Naive thymus-derived CD8-positive, alpha-beta T cell (primary cell): ENCODE measurements at regions not wholly inside any gene's neighbourhood (a gene's known extent, or its start where the extent isn't known, plus 50 kb on each side); places are given as distances from the start of the nearest gene placed in this dataset.

Source experiments
- ATAC-seq, 2 donors: fragments of 150-1000 bp; cut with Tn5 transposase in 1 of 2; sonication (Bioruptor Pico), chemical (Tn5 transposase) in 1 of 2; 1 replicate in 1 of 2; 2 replicates in 1 of 2; pipeline ENCODE4 v1.10.0; 2021; ENCODE audit warnings: mild to moderate bottlenecking in 2 of 2, moderate library complexity in 2 of 2
- POLR2A ChIA-PET: fragments of 350-600 bp; sonication (Branson Sonifier 250); formaldehyde crosslinking; loops from one replicate; lab custom pipeline; 2021; ENCODE audit warnings: antibody characterized with exemption; lab: Charles Lee
- DNase-seq, 10 donors: peaks; one replicate each; pipeline versions ENCODE4 v3.0.0 to v3.0.0-alpha.2; 2020 to 2022
- H3K27ac Mint-ChIP-seq, 10 donors: one replicate each; pipeline ENCODE4 v1.8.0; 2020 to 2022; ENCODE audit warnings: mild to moderate bottlenecking in 10 of 10, mixed read lengths in 10 of 10, moderate library complexity in 4 of 10, inconsistent platforms in 1 of 10
- H3K27me3 Mint-ChIP-seq, 5 donors: one replicate each; pipeline ENCODE4 v1.8.0; 2021 to 2022; ENCODE audit warnings: mixed read lengths in 5 of 5
- H3K36me3 Mint-ChIP-seq, 3 donors: one replicate each; pipeline ENCODE4 v1.8.0; 2020 to 2022; ENCODE audit warnings: mixed read lengths in 3 of 3, mild to moderate bottlenecking in 2 of 3, inconsistent platforms in 1 of 3
- H3K4me1 Mint-ChIP-seq, 4 donors: one replicate each; pipeline ENCODE4 v1.8.0; 2021 to 2022; ENCODE audit warnings: mixed read lengths in 4 of 4
- H3K4me3 Mint-ChIP-seq, 10 donors: one replicate each; pipeline ENCODE4 v1.8.0; 2020 to 2022; ENCODE audit warnings: mild to moderate bottlenecking in 10 of 10, mixed read lengths in 10 of 10, moderate library complexity in 6 of 10, inconsistent platforms in 1 of 10
- H3K9me3 Mint-ChIP-seq, 9 donors: one replicate each; pipeline ENCODE4 v1.8.0; 2020 to 2022; ENCODE audit warnings: mixed read lengths in 9 of 9, mild to moderate bottlenecking in 3 of 9, inconsistent platforms in 1 of 9, moderate library complexity in 1 of 9

DNA sequence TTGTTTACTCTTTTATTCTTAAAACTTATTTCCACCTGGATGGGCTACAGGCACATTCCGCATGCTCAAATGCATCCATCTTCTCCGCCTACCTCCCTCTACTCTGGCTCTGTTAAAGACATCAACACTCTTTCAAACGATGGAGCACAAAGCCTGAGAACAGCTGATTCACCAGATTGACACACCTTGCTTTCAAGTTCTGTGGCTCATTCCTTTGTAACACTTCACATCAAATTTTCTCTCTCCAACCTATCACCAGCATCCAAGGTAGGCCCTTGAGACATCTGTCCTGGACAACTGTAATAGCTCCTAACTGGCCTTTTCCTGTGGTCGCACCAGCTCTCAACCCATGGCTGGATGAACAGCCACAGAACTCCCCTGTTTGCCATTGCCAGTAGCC, 274.5 kb downstream of the BCL11A start:
- no peak overlapping the region for H3K27ac Mint-ChIP-seq
- H3K36me3 Mint-ChIP-seq, result peaks cover 0 to 9% (median 0%) of the 10 kb centered on the region in 3 donors
- peaks cover 0 to 10% (median 0%) of the 10 kb centered on the region in 5 donors for H3K27me3 Mint-ChIP-seq
- POLR2A ChIA-PET, result no interaction called here
- no peak for ATAC-seq
- no peaks in the 10 kb centered on the region for H3K4me1 Mint-ChIP-seq
- H3K9me3 Mint-ChIP-seq, result peaks cover 0 to 8% (median 0%) of the 10 kb centered on the region in 9 donors
- H3K4me3 Mint-ChIP-seq, result no peak overlapping the region
- DNase-seq, result no peak

DNA sequence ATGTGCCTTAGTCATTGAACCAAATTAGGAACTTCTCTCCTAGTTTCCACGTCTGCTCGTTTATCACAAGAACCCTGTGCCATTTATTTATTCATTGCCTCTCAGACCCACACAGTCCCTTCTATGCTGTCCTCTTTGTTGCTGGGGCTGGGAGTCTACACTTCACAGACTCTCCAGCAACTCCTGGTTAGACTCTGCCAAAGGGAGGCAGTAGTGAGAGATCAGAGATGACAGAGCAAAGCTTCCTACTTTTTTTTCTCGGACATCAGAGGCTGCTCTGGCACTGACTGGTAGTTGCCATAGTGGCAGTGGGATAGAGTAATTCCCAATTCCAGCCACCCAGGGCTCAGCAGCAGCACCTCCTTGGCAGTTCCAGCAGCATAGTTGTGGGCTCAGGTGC, 277.5 kb downstream of the BCL11A start:
- peaks cover 0 to 9% (median 0%) of the 10 kb centered on the region in 3 donors for H3K36me3 Mint-ChIP-seq
- POLR2A ChIA-PET, result no interaction called here
- peaks cover 0 to 10% (median 0%) of the 10 kb centered on the region in 5 donors for H3K27me3 Mint-ChIP-seq
- H3K27ac Mint-ChIP-seq, result no peak overlapping the region
- ATAC-seq (no peak), DNase-seq (no peak)
- H3K9me3 Mint-ChIP-seq, result peaks cover 0 to 8% (median 0%) of the 10 kb centered on the region in 9 donors
- no peak overlapping the region for H3K4me3 Mint-ChIP-seq
- no peaks in the 10 kb centered on the region for H3K4me1 Mint-ChIP-seq

DNA sequence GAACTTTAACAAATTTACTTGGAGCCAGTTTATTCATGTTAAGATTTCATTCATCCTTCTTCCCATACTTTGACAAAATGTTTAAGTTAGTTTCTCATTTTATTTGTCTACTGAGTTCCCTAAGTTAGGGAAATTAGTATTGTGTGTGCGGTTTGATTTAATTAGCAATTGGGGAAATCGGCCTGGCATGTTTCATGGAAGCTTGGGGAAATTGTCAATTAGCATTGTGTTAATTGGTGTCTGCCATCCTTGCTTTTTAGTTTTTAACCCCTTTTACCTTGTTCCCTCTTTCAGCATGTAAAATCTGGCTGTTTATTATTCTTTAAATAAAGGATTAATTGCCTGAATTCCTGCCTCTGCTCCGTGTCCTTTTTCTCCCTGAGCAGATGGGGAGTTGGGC, 279.6 kb downstream of the BCL11A start:
- Mint-ChIP-seq H3K36me3 (peaks cover 0 to 9% (median 0%) of the 10 kb centered on the region in 3 donors), H3K4me3 (no peak overlapping the region), H3K4me1 (no peaks in the 10 kb centered on the region), H3K27me3 (peaks cover 0 to 10% (median 0%) of the 10 kb centered on the region in 5 donors), H3K9me3 (peaks cover 0 to 8% (median 0%) of the 10 kb centered on the region in 9 donors), H3K27ac (no peak overlapping the region)
- DNase-seq (no peak), ATAC-seq (no peak)
- POLR2A ChIA-PET, result no interaction called here

DNA sequence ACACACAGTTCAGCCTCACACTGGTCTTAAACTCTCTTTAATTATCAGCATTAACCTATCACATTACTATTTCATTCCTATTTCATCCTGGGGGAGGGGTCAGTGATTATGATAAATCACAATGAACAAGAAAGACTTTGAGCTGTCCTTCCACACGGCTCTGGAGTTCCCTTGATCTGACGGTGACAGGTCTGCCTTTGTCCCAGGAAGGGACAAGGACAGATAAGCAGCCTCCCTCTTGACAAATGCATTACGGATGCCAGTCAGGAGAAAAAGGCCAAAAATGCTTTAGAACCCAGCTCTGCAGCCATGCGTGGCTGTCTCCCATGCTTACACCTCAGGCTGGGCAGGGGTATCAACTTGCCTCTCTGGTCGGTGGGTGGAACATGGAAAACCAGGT, 281.7 kb downstream of the BCL11A start:
- Mint-ChIP-seq H3K27me3 (peaks cover 0 to 9% (median 0%) of the 10 kb centered on the region in 5 donors), H3K27ac (no peak overlapping the region), H3K4me3 (no peak overlapping the region), H3K36me3 (peaks cover 0 to 9% (median 0%) of the 10 kb centered on the region in 3 donors), H3K4me1 (no peaks in the 10 kb centered on the region), H3K9me3 (peaks cover 0 to 8% (median 0%) of the 10 kb centered on the region in 9 donors)
- POLR2A ChIA-PET, result no interaction called here
- DNase-seq (no peak), ATAC-seq (no peak)

DNA sequence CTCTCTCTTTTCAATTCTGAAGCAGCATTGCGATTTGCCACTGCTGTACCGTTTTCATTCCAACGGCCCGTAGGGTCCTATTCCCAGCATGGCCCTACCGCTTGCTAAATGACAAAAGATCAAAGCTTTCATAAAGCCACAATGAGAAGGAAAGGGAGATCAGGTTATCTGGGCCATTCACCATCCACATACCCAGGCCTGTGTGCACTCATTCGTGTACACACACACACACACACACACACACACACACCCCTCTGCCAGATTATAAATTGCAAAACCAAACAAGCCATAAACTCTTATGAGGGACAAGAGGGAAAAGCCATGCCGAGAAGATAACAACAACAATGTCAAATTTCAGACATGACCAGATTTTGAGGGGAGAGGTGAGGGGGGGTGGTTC, 282.3 kb downstream of the BCL11A start:
- no peak overlapping the region for H3K4me3 Mint-ChIP-seq
- ATAC-seq, result no peak
- peaks cover 0 to 3% (median under 1%) of the 10 kb centered on the region in 5 donors for H3K27me3 Mint-ChIP-seq
- peaks cover 0 to 9% (median 0%) of the 10 kb centered on the region in 3 donors for H3K36me3 Mint-ChIP-seq
- H3K27ac Mint-ChIP-seq, result no peak overlapping the region
- no peaks in the 10 kb centered on the region for H3K4me1 Mint-ChIP-seq
- POLR2A ChIA-PET, result no interaction called here
- no peak for DNase-seq
- H3K9me3 Mint-ChIP-seq, result peaks cover 0 to 8% (median 2%) of the 10 kb centered on the region in 9 donors

DNA sequence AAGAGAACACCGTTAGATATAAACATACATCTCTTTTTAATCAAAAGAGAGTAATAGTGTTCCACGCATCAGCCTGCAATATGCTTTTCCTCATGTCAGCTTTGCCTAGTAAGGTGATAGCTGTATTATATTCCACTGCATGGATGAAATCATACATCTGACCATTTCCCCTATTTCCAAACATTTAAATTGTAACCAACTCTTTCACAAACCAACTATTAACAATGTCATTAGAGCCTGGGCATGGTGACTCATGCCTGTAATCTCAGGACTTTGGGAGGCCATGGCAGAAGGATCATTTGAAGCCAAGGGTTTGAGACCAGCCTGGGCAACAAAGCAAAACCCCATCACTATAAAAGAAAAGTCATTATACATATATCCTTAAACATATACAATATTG, 284.8 kb downstream of the BCL11A start:
- peaks cover 0 to 18% (median 8%) of the 10 kb centered on the region in 5 donors for H3K27me3 Mint-ChIP-seq
- ATAC-seq (no peak), DNase-seq (no peak)
- POLR2A ChIA-PET, result no interaction called here
- H3K27ac Mint-ChIP-seq, result no peak overlapping the region
- peaks cover 0 to 4% (median 0%) of the 10 kb centered on the region in 9 donors for H3K9me3 Mint-ChIP-seq
- no peak overlapping the region for H3K4me3 Mint-ChIP-seq
- H3K4me1 Mint-ChIP-seq, result peaks cover 0 to 8% (median 5%) of the 10 kb centered on the region in 4 donors
- no peaks in the 10 kb centered on the region for H3K36me3 Mint-ChIP-seq

DNA sequence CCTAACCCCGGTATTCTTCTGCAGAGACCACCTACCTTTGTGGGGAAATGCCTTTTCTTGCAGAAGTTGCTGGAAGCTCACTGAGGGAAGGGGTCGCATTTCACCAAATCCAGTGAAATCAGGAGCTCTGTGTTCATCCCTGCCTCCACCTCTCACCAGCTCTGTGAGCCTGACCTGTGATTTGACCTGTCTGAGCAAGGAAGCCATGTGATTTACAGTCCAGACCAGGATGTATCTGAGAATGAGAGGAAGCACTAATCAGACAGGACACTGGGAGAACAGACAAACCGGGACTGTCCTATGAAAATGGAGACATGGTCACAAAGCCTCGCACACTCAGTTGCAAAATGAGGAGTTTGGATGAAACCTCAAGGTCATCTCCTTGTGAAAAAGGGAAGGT, 285.4 kb downstream of the BCL11A start:
- Mint-ChIP-seq H3K9me3 (peaks cover 0 to 4% (median 0%) of the 10 kb centered on the region in 9 donors), H3K27ac (no peak overlapping the region)

DNA sequence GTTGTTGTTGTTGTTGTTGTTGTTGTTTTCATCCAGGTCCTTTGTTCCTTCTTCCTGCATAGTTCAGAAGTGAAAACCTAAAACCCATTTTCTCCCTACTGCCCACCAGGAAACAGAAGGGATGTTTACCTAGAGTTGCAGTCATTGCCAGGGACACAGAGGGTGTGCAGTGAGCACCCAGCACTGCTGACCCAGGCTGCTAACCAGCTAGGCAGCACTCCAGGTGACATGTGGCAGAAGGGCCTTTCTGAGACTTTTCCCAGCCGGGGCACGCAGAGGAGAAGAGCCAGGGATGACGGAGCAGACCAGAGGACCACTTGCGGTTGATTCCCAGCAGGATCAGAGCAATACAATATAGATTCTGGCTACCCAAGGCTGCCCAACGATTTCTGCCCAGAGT, 286.3 kb downstream of the BCL11A start:
- no peak for DNase-seq
- no peak for ATAC-seq
- Mint-ChIP-seq H3K36me3 (no peaks in the 10 kb centered on the region), H3K9me3 (peaks cover 0 to 4% (median 0%) of the 10 kb centered on the region in 9 donors), H3K4me3 (no peak overlapping the region), H3K27ac (no peak overlapping the region), H3K27me3 (peaks cover 0 to 22% (median 8%) of the 10 kb centered on the region in 5 donors), H3K4me1 (peaks cover 0 to 12% (median 7%) of the 10 kb centered on the region in 4 donors)
- POLR2A ChIA-PET, result no interaction called here

More for the DNA sequence above, 285.4 kb downstream of the BCL11A start:
- DNase-seq, result no peak
- H3K4me3 Mint-ChIP-seq, result no peak overlapping the region
- no peaks in the 10 kb centered on the region for H3K36me3 Mint-ChIP-seq
- peaks cover 0 to 11% (median 6%) of the 10 kb centered on the region in 4 donors for H3K4me1 Mint-ChIP-seq
- ATAC-seq, result no peak
- POLR2A ChIA-PET, result no interaction called here
- H3K27me3 Mint-ChIP-seq, result peaks cover 0 to 22% (median 8%) of the 10 kb centered on the region in 5 donors

DNA sequence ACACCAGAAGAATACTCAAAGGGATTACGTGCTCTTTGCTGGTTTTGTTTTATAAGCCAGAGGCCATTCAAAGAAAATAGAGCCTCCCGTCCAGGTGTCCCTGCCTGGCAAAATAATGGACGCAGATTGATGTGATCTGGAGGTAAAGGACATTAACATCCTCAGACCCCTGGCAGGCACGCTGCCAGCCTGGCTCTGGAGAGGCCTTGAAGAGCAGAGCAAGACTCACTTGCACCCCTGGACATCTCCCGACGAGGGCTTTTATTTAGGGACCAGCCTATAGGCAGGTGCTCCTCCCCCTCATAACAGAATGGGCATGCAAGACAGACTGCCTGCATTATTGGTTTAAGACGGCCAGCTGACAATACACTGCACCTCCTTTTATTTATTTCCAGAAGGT, 291.3 kb downstream of the BCL11A start:
- peaks cover 0 to 14% (median 8%) of the 10 kb centered on the region in 4 donors for H3K4me1 Mint-ChIP-seq
- no peak for DNase-seq
- no peak for ATAC-seq
- no peaks in the 10 kb centered on the region for H3K36me3 Mint-ChIP-seq
- peaks cover 0 to 4% (median 0%) of the 10 kb centered on the region in 9 donors for H3K9me3 Mint-ChIP-seq
- peaks cover 0 to 22% (median 8%) of the 10 kb centered on the region in 5 donors for H3K27me3 Mint-ChIP-seq
- no peak overlapping the region for H3K4me3 Mint-ChIP-seq
- no peak overlapping the region for H3K27ac Mint-ChIP-seq
- POLR2A ChIA-PET, result no interaction called here

DNA sequence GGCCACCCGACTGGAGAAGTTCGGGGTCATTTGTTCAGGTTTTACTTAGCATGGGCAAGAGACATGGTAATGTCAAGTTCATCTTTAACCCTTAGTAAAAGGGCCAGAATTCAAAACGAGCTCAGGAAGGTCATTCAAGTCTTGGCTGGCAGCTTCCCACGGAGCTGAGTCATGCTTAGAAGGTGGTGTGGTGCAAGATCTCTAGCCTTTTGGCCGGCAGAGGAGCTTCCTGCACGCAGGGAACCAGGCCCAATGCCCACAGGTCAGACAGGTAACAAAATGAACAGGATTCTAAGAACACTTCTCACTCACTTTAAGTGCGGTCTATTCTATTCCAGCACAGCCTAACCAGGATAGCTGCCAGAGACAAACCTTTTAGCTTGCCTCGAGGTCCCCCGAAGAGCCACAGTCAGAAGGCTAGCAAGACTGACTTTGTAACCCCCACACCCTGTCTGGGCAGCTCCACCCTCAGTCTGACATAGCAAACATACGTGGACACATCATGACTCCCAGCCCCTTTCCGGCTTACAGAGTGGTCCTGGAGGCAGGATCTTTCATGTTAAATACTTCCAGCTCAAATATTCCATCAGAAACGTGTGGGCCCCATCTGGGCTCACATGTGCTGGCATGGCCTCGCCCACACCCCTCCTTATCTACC, 292.7 kb downstream of the BCL11A start:
- peaks cover 0 to 4% (median 0%) of the 10 kb centered on the region in 9 donors for H3K9me3 Mint-ChIP-seq
- H3K36me3 Mint-ChIP-seq, result no peaks in the 10 kb centered on the region
- DNase-seq, result no peak
- peaks cover 0 to 14% (median 8%) of the 10 kb centered on the region in 4 donors for H3K4me1 Mint-ChIP-seq
- POLR2A ChIA-PET, result no interaction called here
- no peak overlapping the region for H3K4me3 Mint-ChIP-seq
- peaks cover 0 to 22% (median 6%) of the 10 kb centered on the region in 5 donors for H3K27me3 Mint-ChIP-seq
- H3K27ac Mint-ChIP-seq, result no peak overlapping the region
- ATAC-seq, result no peak

DNA sequence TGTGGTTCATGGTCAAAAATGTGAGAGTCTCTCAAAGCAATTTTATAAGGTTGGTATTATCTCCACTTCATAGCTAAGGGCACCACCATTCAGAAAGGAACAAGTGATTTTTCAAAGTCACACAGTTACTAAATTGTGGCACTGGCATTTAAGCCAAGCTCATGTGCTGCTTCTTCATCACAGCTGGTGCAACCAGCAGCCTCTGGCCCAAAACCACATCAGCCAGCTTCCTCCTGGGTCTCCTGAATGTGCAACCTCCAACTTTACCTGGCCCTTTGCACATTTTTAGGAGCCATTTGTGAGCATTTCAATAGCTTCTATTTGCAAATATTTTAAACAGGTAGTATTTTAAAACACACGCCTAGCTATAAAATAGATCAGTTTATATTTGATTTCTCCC, 293.7 kb downstream of the BCL11A start:
- no peak for ATAC-seq
- H3K4me1 Mint-ChIP-seq, result peaks cover 0 to 9% (median 6%) of the 10 kb centered on the region in 4 donors
- H3K36me3 Mint-ChIP-seq, result no peaks in the 10 kb centered on the region
- H3K4me3 Mint-ChIP-seq, result no peak overlapping the region
- H3K27me3 Mint-ChIP-seq, result peaks cover 0 to 15% (median 2%) of the 10 kb centered on the region in 5 donors
- POLR2A ChIA-PET, result no interaction called here
- DNase-seq, result no peak
- no peak overlapping the region for H3K27ac Mint-ChIP-seq
- H3K9me3 Mint-ChIP-seq, result peaks cover 0 to under 1% (median 0%) of the 10 kb centered on the region in 9 donors

DNA sequence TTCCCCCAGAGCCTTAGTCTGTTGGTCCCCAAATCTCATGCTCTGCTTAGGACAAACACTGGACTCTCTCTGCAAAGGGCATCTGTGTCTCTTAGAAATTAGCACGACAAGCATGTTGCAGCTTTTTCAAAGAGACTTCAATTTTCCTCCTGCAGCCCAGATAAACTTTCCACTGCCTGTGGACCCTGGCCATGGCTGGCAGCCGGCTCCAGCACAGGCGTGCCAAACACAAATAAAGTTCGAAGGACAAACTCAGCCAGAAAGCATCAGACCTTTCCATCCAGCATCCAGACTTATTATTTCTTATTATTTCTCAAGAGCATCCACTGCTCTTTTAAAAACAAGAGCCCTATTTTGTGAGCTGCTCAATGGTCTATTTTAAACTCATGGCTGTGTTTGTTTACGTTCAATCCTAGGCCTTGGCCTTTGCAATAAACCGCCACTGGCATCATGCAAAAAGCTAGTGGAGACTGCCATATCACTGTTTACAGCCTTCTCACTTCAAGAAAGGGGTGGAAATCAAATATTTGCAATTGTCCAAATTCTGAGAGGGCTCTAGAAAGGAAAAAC, 300.8 kb downstream of the BCL11A start:
- no peaks in the 10 kb centered on the region for H3K36me3 Mint-ChIP-seq
- ATAC-seq (no peak), DNase-seq (no peak)
- no peaks in the 10 kb centered on the region for H3K27me3 Mint-ChIP-seq
- H3K4me1 Mint-ChIP-seq, result no peaks in the 10 kb centered on the region
- H3K27ac Mint-ChIP-seq, result no peak overlapping the region
- H3K9me3 Mint-ChIP-seq, result no peaks in the 10 kb centered on the region
- POLR2A ChIA-PET, result no interaction called here
- no peak overlapping the region for H3K4me3 Mint-ChIP-seq

DNA sequence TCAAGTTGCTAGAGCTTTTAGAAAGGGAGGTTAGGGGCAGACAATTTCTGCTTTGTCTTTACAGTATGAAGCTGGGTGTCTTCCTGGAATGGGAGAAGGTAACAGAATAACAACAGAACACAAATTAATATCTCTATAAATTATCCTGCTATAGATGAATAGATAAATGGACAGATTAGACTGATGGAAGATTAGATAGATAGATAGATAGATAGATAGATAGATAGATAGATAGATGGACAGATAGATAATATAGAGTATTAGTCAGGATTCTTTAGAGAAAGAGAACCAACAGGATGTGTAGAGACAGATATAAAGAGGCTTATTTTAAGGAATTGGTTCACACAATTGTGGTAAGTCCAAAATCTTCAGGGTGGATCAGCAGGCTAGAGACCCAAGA, 302.2 kb downstream of the BCL11A start:
- no peak overlapping the region for H3K27ac Mint-ChIP-seq
- ATAC-seq, result no peak
- no peak for DNase-seq
- no peak overlapping the region for H3K4me3 Mint-ChIP-seq
- POLR2A ChIA-PET, result no interaction called here
- no peaks in the 10 kb centered on the region for H3K4me1 Mint-ChIP-seq
- H3K36me3 Mint-ChIP-seq, result no peaks in the 10 kb centered on the region
- H3K9me3 Mint-ChIP-seq, result no peaks in the 10 kb centered on the region
- H3K27me3 Mint-ChIP-seq, result no peaks in the 10 kb centered on the region
